ENCODE measurements at regions not wholly inside any gene's neighbourhood (a gene's known extent, or its start where the extent isn't known, plus 50 kb on each side); places are given as distances from the start of the nearest gene placed in this dataset.

GRCh38 chr2:71878626-71879508 lies 268.8 kb downstream of the CYP26B1 start:
- TF ChIP-seq, protein P1, sequence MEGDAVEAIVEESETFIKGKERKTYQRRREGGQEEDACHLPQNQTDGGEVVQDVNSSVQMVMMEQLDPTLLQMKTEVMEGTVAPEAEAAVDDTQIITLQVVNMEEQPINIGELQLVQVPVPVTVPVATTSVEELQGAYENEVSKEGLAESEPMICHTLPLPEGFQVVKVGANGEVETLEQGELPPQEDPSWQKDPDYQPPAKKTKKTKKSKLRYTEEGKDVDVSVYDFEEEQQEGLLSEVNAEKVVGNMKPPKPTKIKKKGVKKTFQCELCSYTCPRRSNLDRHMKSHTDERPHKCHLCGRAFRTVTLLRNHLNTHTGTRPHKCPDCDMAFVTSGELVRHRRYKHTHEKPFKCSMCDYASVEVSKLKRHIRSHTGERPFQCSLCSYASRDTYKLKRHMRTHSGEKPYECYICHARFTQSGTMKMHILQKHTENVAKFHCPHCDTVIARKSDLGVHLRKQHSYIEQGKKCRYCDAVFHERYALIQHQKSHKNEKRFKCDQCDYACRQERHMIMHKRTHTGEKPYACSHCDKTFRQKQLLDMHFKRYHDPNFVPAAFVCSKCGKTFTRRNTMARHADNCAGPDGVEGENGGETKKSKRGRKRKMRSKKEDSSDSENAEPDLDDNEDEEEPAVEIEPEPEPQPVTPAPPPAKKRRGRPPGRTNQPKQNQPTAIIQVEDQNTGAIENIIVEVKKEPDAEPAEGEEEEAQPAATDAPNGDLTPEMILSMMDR (IDR thresholded peaks at IDR 0.05; ENCODE audit: poor library complexity) = no peak
- no peak for TF ChIP-seq EZH2 (IDR thresholded peaks at IDR 0.05; ENCODE audit: borderline replicate concordance)
- TF ChIP-seq EZH2phosphoT487 (IDR thresholded peaks at IDR 0.05; ENCODE audit: low read depth, severe bottlenecking, unreplicated experiment) = no peak

Measured in hepatocyte (in vitro differentiated cells).